Non-pigmented ciliary epithelial cell (primary cell): ENCODE measurements at regions not wholly inside any gene's neighbourhood (a gene's known extent, or its start where the extent isn't known, plus 50 kb on each side); places are given as distances from the start of the nearest gene placed in this dataset.

Source experiments
- DNase-seq: peaks from one replicate; pipeline ENCODE4 v3.0.0-alpha.2; 2010; ENCODE audit warnings: low read depth

- DNase-seq: no peak
These were observed 479.9 kb downstream of the OCA2 start for GRCh38 chr15:27619204-27619603.

GRCh38 chr15:27617013-27617412, 482.1 kb downstream of the OCA2 start:
- DNase-seq: no peak

- DNase-seq: no peak
These were observed 490.9 kb downstream of the OCA2 start for GRCh38 chr15:27608248-27608647.

- DNase-seq: no peak
These were observed 497.7 kb downstream of the OCA2 start for GRCh38 chr15:27601239-27601960.

- DNase-seq: no peak
These were observed 500.1 kb downstream of the OCA2 start for GRCh38 chr15:27599034-27599433.

GRCh38 chr15:27598251-27599009, 500.7 kb downstream of the OCA2 start:
- no peak for DNase-seq

- no peak for DNase-seq
These were observed 503.9 kb downstream of the OCA2 start for GRCh38 chr15:27595211-27595610.

- DNase-seq: peak; percentile 1
These were observed 506.9 kb downstream of the OCA2 start for GRCh38 chr15:27592036-27592760.
